GM18907 (cell line): ENCODE measurements at regions not wholly inside any gene's neighbourhood (a gene's known extent, or its start where the extent isn't known, plus 50 kb on each side); places are given as distances from the start of the nearest gene placed in this dataset.
"Not testable (repeated sequence)": the region's sequence is repeated elsewhere in the genome, so short reads cannot be mapped to it uniquely, and the experiment has no call there.

Experiments used
- ATAC-seq: cut with Tn5 transposase; IDR thresholded peaks from one replicate; pipeline ENCODE4 v1.9.1; 2021; ENCODE audit warnings: mild to moderate bottlenecking, moderate library complexity; ENCODE audit not compliant: unreplicated experiment

DNA sequence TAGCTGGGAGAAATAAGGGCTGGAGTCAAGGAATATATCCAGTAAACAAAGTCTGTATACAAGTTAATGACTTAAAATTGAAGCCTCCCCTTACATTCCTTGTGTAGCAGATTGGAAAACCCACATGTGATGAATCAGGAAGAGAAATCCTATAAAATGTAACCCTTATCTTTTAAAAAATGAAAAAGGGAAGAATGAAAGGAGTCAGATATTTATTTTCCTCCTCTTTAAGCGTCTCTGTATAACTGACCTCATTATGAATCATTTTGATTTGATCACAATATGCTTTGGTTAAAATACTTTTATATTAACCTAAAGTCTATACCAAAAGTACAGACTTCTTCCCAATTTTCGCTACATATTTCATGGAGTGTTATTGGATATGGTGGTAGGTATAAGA, 316.3 kb upstream of the STAC start:
- no peak for ATAC-seq

DNA sequence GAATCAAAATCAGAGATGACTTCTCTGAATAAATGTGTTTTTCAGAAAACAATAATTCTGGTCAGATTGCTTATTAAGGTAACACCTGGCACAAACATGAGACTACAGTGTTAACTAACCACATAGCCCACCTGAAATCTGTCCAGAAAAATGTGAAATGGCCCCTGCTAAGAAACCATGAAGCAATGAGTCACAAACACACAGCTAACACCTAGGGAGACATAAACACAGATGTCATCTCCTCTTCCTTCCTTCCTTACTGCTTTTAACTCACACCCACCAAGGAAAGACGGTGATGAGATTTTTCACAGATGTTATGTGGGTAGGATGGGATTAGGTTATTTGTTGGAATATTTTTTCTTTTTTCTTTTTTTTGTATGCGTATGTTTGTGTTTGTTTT, 315.0 kb upstream of the STAC start:
- ATAC-seq = no peak

DNA sequence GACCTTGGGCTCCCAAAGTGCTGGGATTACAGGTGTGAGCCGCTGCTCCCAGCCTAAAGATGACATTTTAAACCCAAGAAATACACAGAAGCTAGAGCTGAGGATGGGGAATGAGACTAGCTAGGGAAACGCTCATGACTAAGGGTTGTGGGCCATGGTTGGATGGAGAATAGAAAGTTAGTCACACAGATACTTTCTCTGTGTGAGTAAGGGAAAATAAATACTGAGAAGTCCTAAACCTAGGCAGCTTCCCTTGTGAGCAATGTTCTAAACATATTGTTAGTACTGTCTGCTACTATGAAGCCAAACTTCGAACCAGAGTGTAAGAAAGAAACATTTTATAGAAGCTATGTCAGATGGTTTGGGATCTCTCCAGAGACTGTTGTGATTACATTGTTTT, 304.8 kb upstream of the STAC start:
- no peak for ATAC-seq

DNA sequence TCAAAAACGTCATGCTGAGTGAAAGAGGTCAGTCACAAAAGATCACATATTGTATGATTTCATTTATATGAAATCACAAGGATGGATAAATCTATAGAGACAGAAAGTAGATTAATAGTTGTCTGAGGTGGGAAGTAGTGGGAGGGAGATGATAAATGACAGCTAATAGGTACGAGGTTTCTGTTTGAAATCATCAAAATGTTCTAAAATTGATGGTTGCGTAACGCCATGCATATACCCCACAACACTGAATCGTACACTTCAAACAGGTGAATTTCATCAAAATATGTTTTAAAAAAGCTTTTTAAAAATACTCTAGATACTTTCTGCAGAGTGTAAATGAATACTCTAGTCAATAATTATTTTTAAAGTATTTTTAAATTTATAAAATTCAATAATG, 303.0 kb upstream of the STAC start:
- ATAC-seq = no peak

DNA sequence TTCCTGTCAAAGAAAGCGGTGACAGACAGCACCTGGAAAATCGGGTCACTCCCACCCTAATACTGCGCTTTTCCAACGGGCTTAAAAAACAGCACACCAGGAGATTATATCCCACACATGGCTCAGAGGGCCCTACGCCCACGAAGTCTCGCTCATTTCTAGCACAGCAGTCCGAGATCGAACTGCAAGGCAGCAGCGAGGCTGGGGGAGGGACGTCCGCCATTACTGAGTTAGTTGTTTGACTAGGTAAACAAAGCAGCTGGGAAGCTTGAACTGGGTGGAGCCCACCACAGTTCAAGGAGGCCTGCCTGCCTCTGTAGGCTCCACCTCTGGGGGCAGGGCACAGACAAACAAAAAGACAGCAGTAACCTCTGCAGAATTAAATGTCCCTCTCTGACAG, 297.3 kb upstream of the STAC start:
- ATAC-seq = not testable (repeated sequence)

DNA sequence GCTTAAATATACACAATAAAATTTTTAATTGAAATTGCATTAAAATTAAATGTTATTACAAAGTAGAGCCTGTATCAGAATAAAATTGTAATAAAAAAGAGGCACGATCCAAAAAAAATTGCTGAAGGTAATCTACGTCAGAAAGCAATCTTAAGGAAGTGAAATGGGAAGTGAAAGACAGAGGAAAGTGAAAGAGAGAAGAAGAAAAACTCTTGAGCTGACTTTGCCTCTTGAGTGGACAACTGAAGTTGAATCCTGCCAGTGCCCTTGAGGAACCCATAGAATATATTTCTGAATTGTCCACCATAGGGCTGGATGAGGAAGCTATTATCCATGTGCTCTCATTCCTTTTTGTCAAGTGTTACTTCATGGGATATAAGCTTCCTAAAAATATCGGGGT, 285.1 kb upstream of the STAC start:
- ATAC-seq = peak; percentile 78

DNA sequence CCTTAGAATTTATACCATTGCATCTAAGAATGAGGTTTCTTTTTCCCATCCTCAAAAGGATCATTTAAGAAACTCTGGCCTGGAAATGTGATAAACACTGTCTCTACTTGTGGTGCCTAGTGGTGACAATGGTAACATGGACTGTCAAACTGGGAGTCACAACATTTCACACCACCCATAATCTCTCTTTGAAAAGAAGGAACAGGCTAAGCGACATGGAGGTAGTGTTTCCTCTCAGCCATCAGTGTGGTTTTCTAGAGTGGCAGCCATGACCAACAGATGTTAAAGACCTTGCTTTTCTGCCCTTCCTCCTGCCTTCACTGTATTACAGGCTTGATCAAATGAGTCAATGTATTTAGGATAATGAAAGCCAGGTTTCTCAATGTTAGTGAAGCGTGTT, 283.1 kb upstream of the STAC start:
- no peak for ATAC-seq

DNA sequence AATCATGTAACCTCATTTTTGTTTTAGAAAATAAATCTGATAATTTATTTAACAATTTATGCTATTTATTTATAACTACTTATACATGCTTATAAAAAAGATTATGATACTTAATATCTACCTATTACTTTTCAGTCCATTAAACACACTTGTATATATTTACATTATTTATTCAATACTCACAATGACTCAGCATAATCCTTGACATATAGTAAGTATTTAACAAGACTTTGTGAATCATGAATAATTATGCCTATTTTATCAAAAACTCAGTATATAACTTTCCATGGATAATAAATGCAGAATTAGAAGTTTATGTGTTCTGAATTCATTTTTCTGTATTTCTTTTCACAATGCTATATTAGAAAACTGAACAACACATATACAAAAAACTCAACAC, 266.0 kb upstream of the STAC start:
- ATAC-seq = no peak

DNA sequence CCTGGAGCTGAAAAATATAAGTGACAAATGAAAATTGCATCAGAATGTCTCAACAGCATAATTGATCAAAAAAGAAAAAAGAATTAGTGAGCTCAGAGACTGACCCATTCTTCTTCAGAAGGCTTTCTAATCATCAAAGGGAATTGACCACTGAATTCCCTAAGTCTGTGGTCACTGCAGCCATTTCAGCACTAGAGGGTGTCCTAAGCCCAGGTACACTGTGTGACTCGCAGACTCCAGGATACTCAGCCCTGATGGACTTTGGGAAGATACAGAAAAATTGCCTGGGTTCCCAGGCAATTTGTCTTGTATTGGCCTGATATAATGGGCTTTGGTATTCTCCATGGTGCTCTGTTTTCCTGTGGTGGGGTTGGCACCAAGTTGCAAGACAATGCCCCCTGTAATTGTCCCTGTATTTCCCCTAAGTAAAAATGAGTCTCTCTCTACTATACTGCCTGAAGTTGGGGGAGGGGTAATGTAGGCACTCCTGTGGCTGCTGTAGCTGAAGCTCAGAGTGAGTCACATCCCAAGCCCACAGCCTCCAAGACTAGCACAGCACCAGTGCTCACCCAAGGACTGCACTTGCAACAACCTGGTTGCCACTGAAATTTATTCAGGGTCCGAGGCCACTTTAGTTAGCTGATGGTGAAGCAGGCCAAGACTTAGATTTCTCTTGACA, 256.0 kb upstream of the STAC start:
- no peak for ATAC-seq

DNA sequence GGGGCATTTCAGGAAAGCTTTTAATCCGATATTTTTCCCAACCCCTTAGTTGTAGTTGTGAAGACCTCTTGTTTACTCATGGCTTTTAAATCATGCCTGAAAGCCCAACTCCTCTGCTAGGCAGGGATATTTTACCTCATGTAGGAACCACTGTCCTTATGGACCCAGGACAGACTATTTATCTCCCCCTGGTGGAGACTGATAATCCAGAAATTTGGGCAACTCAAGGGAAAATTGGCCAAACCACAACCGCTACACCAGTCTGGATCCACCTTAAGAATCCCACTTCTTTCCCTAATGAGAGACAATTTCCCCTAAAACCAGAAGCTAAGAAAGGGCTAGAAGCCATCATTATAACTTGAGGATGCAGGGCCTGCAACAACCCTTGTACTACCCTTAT, 248.1 kb upstream of the STAC start:
- no peak for ATAC-seq

DNA sequence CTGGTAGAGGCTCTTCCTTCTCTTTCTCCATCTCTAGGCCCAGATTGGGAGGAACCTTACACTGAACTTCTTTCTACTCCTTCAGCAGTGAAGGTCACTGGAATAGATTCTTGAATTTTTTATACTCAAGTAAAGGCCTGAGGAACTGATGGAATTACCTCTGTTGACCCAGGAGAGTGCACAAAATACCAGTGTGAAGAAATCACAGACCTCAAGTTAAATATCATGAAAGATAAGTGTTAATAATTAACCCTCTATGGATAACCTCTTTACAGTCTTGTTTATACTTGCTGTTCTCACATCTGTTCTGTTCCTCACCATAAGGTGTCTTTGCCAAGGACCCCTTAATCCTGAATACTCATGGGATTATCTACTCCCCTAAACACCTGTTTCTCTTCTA, 244.4 kb upstream of the STAC start:
- ATAC-seq = no peak

DNA sequence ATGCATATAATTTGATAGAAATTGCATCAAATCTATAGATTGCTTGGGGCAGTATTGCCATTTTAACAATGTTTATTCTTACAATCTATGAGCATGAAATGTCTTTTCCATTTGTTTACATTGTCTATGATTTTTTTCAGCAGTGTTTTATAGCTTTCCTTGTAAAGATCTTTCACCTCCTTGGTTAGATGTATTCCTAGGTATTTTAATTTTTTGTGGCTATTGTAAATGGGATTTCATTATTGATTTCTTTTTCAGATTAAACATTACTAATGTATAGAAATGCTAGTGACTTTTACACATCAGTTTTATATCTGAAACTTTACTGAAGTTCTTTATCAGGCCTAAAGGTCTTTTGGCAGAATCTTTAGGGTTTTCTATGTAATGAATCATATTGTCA, 237.6 kb upstream of the STAC start:
- no peak for ATAC-seq

DNA sequence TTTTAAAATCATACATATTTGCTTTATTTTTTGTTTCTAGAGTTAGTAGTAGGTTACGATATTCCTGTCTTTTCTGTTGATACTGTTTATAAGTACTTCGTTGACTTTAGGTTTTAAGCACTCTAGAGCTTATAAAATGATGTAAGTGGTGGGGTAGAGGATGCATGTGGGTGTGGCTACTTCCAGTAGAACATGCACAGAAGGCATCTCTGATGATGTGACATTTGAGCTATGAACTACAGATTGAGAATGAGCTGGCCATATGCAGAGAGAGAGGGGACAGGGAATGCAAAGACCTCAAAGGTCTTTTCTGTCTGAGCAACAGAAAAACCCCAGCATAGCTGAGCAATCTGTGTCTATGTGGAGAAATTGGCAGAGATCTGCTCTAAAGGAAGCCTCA, 233.9 kb upstream of the STAC start:
- no peak for ATAC-seq

DNA sequence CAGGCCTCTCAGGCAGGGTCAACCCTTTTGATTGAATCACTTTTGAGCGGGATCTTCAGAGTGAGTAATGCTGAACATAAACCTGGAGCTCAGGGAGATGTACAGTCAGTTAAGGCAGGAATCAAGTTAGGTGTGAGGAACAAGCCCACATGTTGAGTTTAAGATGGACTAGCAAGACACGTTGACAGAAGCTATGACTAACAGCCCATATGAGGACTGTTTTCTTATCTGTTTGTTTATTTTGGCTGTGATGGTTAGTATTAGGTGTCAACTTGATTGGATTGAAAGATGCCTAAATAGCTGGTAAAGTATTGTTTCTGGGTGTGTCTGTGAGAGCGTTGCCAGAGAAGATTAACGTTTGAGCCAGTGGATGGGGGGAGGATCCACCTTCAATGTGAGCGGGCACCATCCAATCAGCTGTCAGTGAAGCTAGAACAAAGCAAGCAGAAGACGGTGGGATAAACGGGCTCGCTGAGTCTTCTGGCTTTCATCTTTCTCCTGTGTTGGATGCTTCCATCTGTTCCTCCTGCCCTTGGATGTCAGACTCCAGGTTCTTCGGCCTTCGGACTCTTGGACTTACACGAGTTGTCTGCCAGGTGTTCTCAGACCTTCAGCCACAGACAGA, 232.3 kb upstream of the STAC start:
- ATAC-seq = no peak

DNA sequence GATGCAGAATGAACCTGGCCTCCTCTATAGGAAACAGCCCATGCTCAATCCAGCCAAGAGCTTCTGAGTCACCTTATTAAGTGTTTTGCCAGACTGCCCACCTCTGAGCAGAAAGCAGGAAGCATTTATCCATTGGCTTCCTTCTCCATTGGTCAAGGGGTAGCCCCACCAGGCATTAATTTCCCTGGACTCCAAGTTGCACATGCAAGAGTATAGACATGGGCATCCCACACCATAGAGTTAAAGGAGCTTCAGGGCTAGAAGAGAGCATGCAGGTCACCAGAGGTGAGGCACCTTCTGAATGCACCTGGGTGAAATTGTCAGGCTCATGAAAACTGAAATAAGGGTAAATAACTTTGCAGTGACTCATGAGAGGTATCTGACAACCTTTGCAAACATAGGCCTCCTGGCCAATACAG, 230.8 kb upstream of the STAC start:
- no peak for ATAC-seq

DNA sequence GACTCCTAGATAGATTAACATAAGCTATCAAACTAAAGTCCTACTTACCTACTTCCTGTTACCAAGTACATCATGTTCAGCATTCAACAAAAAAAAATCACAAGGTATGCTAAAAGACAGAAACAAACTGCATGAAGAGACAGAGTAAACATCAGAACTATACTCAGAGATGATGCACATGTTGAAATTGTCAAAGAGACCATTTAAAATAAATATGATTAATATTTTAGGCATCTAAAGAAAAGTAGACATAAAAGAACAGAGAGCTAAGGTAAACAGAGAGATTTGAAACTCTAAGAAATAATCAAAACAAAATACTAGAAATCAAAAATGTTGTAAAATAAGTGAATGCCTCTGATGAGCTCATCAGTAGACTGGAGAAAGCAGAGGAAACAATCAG, 224.8 kb upstream of the STAC start:
- no peak for ATAC-seq

DNA sequence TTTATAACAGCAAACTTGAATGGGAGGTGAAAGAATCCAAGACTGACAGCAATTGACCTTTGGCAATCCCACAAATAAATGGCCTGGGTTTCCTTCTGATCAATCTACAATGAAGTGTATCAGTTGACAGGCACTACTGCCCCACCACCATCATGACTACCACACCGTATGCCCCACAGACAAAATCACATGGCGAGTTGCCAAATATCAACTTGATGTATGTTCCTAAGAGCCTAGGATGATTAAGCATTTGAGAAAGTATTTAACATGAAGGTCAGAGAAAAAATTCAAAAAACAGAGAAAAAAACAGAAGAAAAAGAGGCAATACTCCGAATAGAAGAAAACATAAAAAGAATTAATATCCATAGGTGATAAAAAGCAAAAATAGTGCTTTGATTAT, 215.9 kb upstream of the STAC start:
- ATAC-seq = no peak

DNA sequence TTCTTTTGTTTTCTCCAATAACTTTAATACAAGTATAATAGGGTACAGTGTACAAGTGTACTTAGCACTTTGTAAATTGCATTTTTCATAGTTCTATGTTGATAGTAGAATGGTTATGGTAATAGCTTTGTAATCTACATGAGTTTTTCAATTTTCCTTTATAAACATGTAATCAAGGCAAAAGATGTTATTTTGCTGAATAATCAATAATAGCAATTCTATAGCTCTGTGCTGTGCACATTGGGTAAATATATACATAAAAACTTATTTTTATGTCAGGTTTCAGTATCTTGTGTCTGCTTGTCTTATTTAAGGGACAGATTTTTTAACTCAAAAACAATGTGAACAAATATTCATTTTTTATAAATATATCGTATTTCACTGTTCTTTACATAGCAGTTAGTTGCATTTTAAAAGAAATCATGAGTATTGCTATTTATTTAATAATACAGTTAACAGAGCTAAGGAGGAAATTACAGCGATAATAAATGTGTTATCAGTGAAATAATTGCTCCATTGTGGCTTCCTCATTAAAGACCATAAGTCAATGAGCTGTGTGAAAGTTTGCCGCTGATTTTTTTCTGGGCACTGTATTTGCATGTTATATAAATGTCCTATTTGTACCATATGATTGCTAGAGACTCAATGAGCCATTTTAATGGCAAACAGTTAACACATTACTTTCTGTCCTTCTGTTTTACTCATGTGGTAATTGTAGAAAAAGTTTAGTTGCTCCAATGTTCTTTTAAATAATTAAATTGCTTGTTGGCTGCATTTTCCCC, 214.6 kb upstream of the STAC start:
- no peak for ATAC-seq

DNA sequence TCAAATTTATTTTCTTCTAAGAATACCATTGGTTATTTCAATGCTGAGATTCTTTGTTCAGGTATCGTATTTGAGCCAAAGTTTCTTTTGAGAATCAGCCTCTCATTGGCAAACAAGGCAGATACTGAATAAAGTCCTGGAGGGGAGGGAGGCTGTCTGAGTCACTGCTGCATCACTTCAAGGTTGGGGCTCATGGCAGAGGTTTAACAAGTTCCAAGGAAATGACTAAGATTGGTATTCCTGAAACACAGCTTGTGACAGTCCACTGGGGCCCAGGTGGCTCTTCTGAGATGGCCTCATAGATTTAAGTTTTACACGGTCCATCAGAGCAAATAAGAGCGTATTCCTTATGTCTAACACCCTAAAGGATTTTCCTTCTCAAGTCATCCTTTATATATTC, 213.8 kb upstream of the STAC start:
- ATAC-seq = no peak

DNA sequence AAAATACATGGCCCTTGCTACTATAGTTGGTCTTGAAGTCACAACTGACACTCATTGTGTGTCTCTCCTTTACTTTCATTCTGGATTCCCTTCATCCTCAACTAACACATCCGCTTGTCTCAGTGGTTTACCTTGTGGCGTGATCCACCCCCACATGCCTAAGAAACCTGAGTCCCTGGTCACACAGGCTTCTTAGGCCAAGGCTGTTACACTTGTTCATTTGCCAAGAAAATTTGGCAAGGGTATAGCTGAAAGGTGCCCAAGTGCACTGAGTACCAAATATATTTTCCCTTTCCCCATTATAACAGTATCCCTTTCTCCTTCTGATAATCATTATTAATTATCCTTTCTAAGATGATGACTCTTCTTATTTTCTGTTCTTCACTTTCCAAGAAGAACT, 207.6 kb upstream of the STAC start:
- ATAC-seq = no peak

DNA sequence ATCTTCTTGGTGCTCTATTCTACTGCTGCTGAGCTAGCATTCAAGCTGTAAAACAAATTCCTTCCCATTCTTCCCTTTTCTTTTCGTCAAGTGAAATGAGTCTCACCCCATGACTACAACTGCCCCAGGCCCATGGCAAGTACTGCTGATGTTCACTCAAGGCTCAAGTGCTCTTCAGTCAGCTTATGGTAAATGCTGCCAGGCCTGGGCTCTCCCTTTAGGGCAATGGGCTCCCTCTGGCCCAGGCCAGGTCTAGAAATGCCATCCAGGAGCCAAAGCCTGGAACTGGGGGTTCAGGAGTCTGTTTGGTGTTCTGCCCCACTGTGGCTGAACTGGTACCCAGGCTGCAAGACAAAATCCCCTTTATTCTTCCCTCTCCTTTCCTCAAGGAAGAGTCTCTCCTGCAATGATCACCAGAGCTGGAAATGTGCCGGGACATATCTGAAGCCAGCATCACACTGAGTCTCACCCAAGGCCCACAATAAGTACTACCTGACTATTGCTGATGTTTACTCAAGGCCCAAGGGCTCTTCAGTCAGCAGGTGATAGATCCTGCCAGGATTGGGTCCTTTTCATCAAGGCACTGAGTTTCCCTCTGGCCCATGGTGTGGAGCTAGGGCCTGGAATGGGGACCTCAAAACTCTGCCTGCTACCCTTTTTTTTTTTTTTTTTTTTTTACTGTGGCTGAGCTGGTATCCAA, 205.0 kb upstream of the STAC start:
- ATAC-seq = no peak
